ENCODE measurements at regions not wholly inside any gene's neighbourhood (a gene's known extent, or its start where the extent isn't known, plus 50 kb on each side); places are given as distances from the start of the nearest gene placed in this dataset.

GRCh38 chr1:5067246-5067645 lies 412.8 kb downstream of the AJAP1 start:
- Histone ChIP-seq H3K27ac (no peak overlapping the region), H3K36me3 (no peaks in the 10 kb centered on the region), H3K27me3 (peaks cover 0 to 8% (median 0%) of the 10 kb centered on the region in 9 donors), H3K4me3 (no peak overlapping the region), H3K9me3 (peaks cover 0 to 17% (median 5%) of the 10 kb centered on the region in 12 donors), H3K4me1 (no peaks in the 10 kb centered on the region)
- TF ChIP-seq, protein P1, sequence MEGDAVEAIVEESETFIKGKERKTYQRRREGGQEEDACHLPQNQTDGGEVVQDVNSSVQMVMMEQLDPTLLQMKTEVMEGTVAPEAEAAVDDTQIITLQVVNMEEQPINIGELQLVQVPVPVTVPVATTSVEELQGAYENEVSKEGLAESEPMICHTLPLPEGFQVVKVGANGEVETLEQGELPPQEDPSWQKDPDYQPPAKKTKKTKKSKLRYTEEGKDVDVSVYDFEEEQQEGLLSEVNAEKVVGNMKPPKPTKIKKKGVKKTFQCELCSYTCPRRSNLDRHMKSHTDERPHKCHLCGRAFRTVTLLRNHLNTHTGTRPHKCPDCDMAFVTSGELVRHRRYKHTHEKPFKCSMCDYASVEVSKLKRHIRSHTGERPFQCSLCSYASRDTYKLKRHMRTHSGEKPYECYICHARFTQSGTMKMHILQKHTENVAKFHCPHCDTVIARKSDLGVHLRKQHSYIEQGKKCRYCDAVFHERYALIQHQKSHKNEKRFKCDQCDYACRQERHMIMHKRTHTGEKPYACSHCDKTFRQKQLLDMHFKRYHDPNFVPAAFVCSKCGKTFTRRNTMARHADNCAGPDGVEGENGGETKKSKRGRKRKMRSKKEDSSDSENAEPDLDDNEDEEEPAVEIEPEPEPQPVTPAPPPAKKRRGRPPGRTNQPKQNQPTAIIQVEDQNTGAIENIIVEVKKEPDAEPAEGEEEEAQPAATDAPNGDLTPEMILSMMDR (IDR thresholded peaks at IDR 0.05) = no peak
- no peak for TF ChIP-seq POLR2A (IDR thresholded peaks at IDR 0.05)
- 25 to 70% (median 38%) methylated on average over 1 of the region's 1 CpG for WGBS, 4 donors
- intact Hi-C loops (cut with DNase I) = no loop called here
- no peak for ATAC-seq
- no peak for DNase-seq

DNA sequence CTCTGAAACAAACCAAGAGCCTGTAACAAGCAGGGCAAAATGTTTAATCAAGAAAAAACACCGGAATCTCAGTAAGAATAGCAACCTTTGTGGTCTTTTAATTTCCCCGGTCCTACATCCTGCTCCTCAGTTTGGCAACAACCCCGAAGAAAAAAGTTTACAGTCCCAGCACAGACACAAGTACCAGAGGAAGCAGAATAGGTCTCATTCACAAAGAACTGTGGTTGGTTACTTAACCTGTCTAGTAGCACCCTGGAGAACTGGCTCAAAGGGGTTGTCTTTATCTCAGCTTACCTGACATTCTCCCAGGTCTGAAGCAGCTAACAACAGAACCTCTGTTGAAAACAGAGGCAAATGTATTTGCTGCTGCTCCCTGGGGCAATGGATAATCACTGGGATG lies 399.3 kb downstream of the AJAP1 start:
- no peak overlapping the region for H3K27ac ChIP-seq
- no peak overlapping the region for H3K4me3 ChIP-seq
- peaks cover 0 to 25% (median 6%) of the 10 kb centered on the region in 12 donors for H3K9me3 ChIP-seq
- H3K36me3 ChIP-seq = no peaks in the 10 kb centered on the region
- no peaks in the 10 kb centered on the region for H3K4me1 ChIP-seq
- no peak for TF ChIP-seq POLR2A (IDR thresholded peaks at IDR 0.05)
- TF ChIP-seq, protein P1 (IDR thresholded peaks at IDR 0.05) = no peak
- no peak for DNase-seq
- 45 to 48% (median 46%) methylated on average over 3 of the region's 3 CpGs for WGBS, 4 donors
- ATAC-seq = no peak
- intact Hi-C loops (cut with DNase I) = no loop called here
- H3K27me3 ChIP-seq = peaks cover 0 to 3% (median 0%) of the 10 kb centered on the region in 9 donors

- H3K4me3 ChIP-seq = no peak overlapping the region
- no peak overlapping the region for H3K27ac ChIP-seq
- intact Hi-C loops (cut with DNase I) = no loop called here
- H3K9me3 ChIP-seq = peaks cover 0 to 3% (median 0%) of the 10 kb centered on the region in 12 donors
- H3K4me1 ChIP-seq = no peaks in the 10 kb centered on the region
- ATAC-seq (no peak), DNase-seq (no peak)
- peaks cover 0 to 15% (median 0%) of the 10 kb centered on the region in 9 donors for H3K27me3 ChIP-seq
- no peaks in the 10 kb centered on the region for H3K36me3 ChIP-seq
- WGBS, 4 donors = 54 to 64% (median 57%) methylated on average over 2 of the region's 2 CpGs
- TF ChIP-seq, protein P1 (IDR thresholded peaks at IDR 0.05) = no peak
- TF ChIP-seq POLR2A (IDR thresholded peaks at IDR 0.05) = no peak
These were observed 374.7 kb downstream of the AJAP1 start for GRCh38 chr1:5029136-5029535.

DNA sequence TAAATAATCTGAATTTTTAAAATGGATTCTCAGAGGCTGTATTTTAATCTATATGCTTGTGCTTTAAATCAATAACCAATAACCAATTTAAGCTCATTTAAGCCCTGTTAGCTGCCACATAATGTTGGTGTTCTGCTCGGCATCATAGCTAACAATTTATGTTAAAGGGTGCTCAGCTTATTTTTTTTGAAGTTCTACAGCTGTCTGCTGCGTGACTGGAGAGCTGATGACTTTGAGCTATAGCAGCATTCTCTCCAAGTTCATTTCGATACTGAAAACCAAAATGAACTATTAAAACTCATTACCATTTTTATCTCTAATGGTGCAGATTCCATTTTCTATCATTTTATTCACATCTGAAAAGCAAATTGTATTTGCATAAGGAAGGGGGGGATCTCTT lies 357.8 kb downstream of the AJAP1 start:
- Histone ChIP-seq H3K4me3 (no peak overlapping the region), H3K36me3 (no peaks in the 10 kb centered on the region), H3K27ac (no peak overlapping the region), H3K27me3 (peaks cover 0 to 38% (median 4%) of the 10 kb centered on the region in 9 donors), H3K4me1 (no peaks in the 10 kb centered on the region), H3K9me3 (no peaks in the 10 kb centered on the region)
- TF ChIP-seq, protein P1 (IDR thresholded peaks at IDR 0.05) = no peak
- TF ChIP-seq POLR2A (IDR thresholded peaks at IDR 0.05) = no peak
- 64 to 70% (median 67%) methylated on average over 3 of the region's 3 CpGs for WGBS, 4 donors
- intact Hi-C loops (cut with DNase I) = no loop called here
- no peak for ATAC-seq
- no peak for DNase-seq

All from heart left ventricle (tissue), 16 donors.